NCI-H2227 (cell line): ENCODE measurements at regions not wholly inside any gene's neighbourhood (a gene's known extent, or its start where the extent isn't known, plus 50 kb on each side); places are given as distances from the start of the nearest gene placed in this dataset.

Source experiments
- DNase-seq: peaks from one replicate; lab custom pipeline; 2025; ENCODE audit not compliant: unreplicated experiment; lab: John Stamatoyannopoulos, UW

DNA sequence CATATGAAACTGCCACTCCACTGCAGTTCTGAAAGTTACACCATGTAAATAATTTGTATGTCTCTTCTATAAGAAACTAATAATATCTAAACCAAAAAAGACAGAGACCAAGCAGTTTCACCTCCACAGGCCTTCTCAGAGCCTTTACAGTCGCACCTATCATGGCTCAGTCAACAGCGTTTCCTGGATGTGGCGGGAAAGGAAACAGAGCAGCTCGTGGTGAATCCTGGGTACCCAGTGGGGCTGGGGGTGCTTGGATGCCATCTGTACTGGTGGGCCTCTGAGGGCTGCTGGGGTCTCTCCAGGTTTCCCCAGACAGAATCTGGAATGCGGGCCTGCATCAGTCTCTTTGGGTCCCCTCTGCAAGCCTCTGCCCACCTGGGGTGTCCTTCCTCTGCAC lies 100.2 kb upstream of the CASZ1 start:
- no peak for DNase-seq

GRCh38 chr1:10897321-10897980 lies 101.0 kb upstream of the CASZ1 start:
- DNase-seq: no peak

DNA sequence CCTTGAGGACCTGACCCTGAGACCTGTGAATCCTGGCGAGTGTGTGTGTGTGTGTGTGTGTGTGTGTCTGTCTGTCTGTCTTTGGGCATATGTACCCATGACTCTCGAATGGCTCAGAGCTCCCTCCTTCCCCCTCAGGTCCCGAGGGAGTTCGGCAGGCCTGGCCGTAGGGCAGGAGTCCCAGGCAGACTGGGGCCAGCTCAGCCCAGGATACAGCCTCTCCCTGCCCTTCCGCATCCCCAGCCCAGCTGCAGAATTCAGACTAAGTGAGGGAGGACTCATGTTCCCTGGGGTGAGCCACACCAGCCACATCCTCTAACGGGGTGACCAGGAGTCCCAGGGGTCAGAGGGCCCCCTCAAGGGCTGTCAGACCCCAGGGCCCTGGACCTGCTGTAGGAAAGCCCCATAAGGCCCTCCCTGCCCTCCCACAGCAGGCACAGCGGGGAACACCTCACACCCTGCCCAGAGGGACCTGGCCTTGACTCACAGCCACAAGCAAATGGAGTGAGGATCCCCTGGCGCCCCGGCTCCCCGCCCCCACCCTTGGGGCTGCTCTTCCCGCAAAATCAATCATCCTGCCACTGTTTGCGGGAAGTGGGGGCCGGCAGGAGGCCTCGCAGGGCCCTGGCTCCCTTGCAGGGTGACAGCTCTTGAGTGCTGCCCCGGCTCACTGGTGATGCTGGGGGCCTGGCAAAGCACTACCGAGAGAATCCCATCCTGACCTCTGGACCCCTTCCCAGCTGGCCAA lies 101.7 kb upstream of the CASZ1 start:
- DNase-seq: no peak

DNA sequence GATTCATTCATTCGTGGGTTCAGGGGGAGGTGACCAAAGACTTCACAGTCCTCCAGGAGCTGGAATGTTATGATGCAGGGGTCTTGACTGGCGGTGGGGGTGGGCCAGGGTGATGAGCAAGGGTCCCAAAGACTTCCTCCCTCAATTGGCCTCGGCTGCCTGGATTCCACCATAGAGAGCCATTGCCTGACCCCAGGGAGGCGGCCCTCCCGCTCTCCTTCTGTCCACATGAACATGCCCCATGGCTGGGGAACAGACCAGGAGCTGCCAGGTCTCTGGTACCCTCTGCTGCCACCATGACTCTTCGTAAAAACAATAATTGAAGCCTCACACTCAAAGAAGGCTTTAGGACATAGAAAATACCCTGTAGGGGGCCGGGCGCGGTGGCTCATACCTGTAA lies 102.5 kb upstream of the CASZ1 start:
- DNase-seq: no peak

GRCh38 chr1:10899490-10900250 lies 103.2 kb upstream of the CASZ1 start:
- no peak for DNase-seq

DNA sequence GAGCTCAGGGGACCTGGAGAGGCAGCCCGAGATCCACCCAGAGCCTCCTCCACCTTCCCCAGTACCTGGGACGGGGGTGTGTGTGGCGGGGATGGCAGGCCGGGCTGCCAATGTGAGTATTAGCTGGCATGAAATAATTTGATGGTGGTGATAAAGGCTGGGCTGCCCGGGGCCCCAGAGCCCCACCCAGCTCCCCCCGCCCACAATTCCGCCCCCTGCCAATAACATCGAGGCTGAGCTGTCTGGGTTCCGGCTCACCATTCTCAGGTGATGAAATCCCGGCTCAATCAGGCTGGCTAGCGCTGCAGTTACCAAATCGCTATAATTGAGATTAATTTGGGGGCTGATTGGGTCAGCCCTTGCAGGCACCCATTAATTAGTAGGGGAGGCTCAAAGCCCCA lies 103.8 kb upstream of the CASZ1 start:
- no peak for DNase-seq

GRCh38 chr1:10900691-10901090 lies 104.2 kb upstream of the CASZ1 start:
- DNase-seq: no peak

- no peak for DNase-seq
Measured at GRCh38 chr1:10901091-10901890, 104.8 kb upstream of the CASZ1 start.

GRCh38 chr1:10901891-10902805 lies 105.7 kb upstream of the CASZ1 start:
- no peak for DNase-seq

- no peak for DNase-seq
Measured at GRCh38 chr1:10903421-10903820, 107.0 kb upstream of the CASZ1 start.

- no peak for DNase-seq
Measured at GRCh38 chr1:10903821-10904220, 107.4 kb upstream of the CASZ1 start.

- DNase-seq: peak; percentile 90
Measured at GRCh38 chr1:10904396-10905358, 107.8 kb upstream of the TARDBP start.

DNA sequence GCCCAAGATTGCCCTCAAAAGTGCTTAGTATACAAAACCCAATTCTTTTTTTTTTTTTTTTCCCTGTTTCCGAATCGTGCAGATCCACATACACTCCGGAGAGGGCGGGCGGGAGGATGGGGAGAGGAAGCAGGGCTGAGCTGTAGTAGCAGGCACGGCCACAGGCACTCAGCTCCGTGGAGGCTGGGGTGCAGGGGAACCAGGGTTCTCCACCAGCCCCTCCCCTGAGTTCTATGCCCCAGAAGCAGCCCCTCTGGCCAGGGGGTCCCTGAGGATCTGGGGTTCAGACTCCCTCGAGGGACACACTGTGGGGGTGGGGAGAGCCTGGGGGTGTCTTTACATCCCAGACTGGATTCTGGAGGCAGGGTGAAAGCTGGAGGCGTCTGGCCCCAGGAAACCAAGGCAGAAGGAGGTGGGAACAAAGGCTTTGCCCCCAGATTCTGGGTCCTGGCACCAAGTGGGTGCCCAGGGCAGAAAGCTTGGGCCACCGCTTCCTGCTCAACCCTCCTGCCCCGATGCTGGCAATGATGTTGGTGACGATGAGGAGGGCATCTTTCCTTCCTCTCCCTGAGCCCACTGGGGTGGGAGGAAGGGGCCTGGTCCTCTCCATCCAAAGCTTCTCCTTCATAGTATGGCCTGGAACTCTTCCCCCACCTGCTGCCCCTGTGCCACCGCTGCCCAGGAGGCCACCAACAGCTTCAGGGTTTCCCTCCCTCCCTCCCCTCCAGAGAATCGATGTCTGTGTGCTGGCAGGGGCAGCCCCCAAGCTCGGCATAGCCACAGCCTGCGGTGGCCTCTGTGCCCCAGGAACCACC lies 106.4 kb upstream of the TARDBP start:
- DNase-seq: peak; percentile 51

DNA sequence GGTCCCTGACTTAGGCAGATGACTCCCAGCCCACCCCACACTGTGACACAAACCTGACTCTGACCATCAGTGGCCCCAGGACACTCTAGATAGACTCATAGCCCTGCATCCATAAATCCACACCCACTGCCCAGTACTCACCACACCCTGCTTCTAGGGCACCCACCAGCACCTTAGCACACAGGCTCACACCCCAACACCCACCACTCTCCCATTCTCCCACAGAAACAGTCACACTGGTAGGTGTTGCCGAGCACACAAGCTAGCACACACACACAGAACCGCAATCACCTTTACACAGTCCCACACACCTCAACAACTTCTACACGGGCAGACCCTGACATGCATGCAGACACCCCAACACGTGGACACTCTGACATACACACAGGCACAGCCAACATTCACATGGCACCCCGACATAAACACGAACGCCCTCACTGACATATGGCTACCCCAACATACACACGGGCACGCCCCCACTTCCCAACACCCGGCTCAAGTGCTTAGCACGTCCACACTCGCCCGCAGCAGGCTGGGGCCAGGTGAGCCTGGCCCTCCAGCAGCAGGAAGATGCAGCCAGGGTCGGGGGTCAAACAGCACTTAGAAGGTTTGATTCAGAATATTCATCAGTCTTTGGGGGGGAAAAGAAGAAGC lies 105.5 kb upstream of the TARDBP start:
- DNase-seq: no peak

DNA sequence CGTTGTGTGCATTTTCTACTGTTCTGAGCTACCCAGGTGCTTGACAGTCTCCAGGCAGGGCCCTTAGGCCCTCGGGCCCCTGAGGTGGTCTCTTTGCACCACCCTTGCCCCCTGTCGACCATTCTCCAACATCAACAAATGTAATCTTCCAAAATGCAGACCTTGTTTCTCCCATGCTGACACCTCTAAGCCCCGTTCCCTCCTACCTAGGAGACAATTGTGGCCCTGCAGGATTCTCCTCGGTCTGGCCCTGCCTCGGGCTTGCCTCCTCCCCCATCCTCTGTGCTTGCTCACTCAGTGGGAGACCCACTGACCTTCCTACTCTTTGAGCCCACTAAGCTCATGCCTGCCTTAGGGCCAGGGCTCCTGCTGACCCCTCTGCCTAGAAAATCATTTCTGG lies 104.2 kb upstream of the TARDBP start:
- no peak for DNase-seq

GRCh38 chr1:10909697-10910680 lies 102.5 kb upstream of the TARDBP start:
- DNase-seq: peak; percentile 22
